ENCODE measurements at regions not wholly inside any gene's neighbourhood (a gene's known extent, or its start where the extent isn't known, plus 50 kb on each side); places are given as distances from the start of the nearest gene placed in this dataset.

GRCh38 chr12:4202487-4202886, 71.1 kb upstream of the CCND2 start:
- Histone ChIP-seq H2BK20ac (ENCODE audit: low read depth, low read length) (no peak overlapping the region), H3K9me1 (ENCODE audit: insufficient read depth, low read length) (no peaks in the 10 kb centered on the region), H3K14ac (replicated peaks; ENCODE audit: low read depth, low read length) (no peak overlapping the region), H4K8ac (ENCODE audit: low read depth in 2 of 2, low read length in 2 of 2) (no peak overlapping the region), H2BK120ac (ENCODE audit: low read depth, low read length) (no peak overlapping the region), H2AK9ac (replicated peaks; ENCODE audit: low read depth, low read length, poor library complexity) (no peak overlapping the region), H3K56ac (ENCODE audit: extremely low read depth, insufficient read depth, low read length) (no peak overlapping the region), H3K4me2 (ENCODE audit: low read depth, low read length) (no peak overlapping the region), H3K79me1 (ENCODE audit: low read depth in 1 of 2, low read length in 2 of 2) (no peaks in the 10 kb centered on the region), H3K4me1 (ENCODE audit: control insufficient read depth, insufficient read depth, low read length) (no peaks in the 10 kb centered on the region), H3K27me3 (ENCODE audit: control insufficient read depth, insufficient read depth, low read length) (peaks cover 6% of the 10 kb centered on the region), H3K18ac (ENCODE audit: low read depth, low read length) (no peak overlapping the region), H4K5ac (ENCODE audit: low read depth, low read length) (no peak overlapping the region), H3K4me3 (ENCODE audit: insufficient read depth, low read depth, low read length) (no peak overlapping the region), H2BK5ac (ENCODE audit: low read depth, low read length, poor library complexity, severe bottlenecking) (no peak overlapping the region), H3K9ac (ENCODE audit: low read depth, low read length) (no peak overlapping the region), H2AFZ (replicated peaks; ENCODE audit: low read length, poor library complexity) (no peak overlapping the region), H2AK5ac (ENCODE audit: low read depth, low read length) (no peak overlapping the region), H3K9me3 (ENCODE audit: control insufficient read depth, insufficient read depth, low read length) (no peaks in the 10 kb centered on the region), H3K4ac (ENCODE audit: low read depth, low read length) (no peak overlapping the region), H3K36me3 (ENCODE audit: control insufficient read depth, insufficient read depth, low read length) (no peaks in the 10 kb centered on the region), H4K91ac (ENCODE audit: insufficient read depth, low read depth, low read length) (no peak overlapping the region), H2BK15ac (ENCODE audit: low read depth, low read length) (no peak overlapping the region), H3K27ac (ENCODE audit: insufficient read depth, low read length) (no peak overlapping the region), H4K20me1 (ENCODE audit: insufficient read depth, low read length) (no peaks in the 10 kb centered on the region), H3K23ac (ENCODE audit: low read depth, low read length) (no peak overlapping the region)
- dilution Hi-C loops (cut with HindIII; ENCODE audit: low sequenced_read_pairs, unreplicated experiment) (no loop called here), in situ Hi-C loops (cut with MboI; ENCODE audit: low sequenced_read_pairs) (no loop called here), intact Hi-C loops (cut with micrococcal nuclease) (no loop called here)
- TF ChIP-seq BHLHE40 (IDR thresholded peaks at IDR 0.05; ENCODE audit: low read depth, low read length) (no peak), NFE2L2 (IDR thresholded peaks at IDR 0.05; ENCODE audit: low read depth, low read length) (no peak), CEBPB (IDR thresholded peaks at IDR 0.05; ENCODE audit: low read depth, low read length) (no peak)
- BruUV-seq (replicated peaks), result no TSS peak
- ATAC-seq (ENCODE audit: low read depth) (no peak), DNase-seq (no peak)
- ChIA-PET CTCF (no interaction called here), POLR2A (ENCODE audit: unreplicated experiment) (no interaction called here)
- 100% methylated on average over 1 of the region's 7 CpGs; no CpG with 5 or more reads in 1 of the 2 experiments for WGBS, 2 experiments (ENCODE audit: extremely low coverage in 2 of 2, insufficient read length in 1 of 2)

Data from IMR-90 (cell line).